ENCODE measurements at regions not wholly inside any gene's neighbourhood (a gene's known extent, or its start where the extent isn't known, plus 50 kb on each side); places are given as distances from the start of the nearest gene placed in this dataset.

DNA sequence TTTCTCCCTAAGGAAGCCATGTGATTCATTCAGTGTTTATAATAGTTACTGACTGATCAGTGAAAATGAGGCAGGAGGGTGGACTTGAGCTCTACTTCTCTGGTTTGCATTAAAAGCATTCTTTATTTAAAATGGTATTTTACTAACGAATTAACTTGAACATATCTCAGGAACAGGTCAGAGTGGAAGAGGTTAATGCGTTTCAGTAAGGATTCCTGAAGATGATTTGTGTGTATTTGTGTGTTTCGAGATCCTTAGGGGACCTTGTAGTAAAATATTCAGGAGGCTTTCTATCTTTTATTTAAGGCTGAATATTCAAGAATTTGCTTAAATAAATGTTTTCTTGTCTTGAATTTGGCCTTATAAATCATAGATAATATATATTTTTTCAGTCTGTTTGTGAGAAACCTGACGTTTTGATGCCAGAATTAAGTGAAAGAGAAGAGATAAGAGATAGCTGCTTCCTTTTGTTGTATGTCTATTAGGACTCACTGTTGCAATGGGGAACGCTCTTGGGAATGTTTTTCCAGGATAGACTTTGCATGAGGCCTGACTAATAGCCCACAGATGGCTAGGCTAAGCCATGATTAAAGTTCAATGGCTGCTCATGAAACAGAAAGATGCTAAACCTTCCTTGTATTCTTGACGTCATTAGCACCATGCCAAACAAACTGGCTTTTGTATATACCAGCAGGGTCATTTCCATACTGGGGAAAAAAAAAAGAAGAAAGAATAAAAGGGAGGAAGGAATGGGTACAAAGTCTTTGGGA is 93.8 kb upstream of the MTPN start:
- TF ChIP-seq SP1 (IDR thresholded peaks at IDR 0.05): no peak
- TF ChIP-seq HDGF (IDR thresholded peaks at IDR 0.05; ENCODE audit: borderline replicate concordance): no peak
- no peak for TF ChIP-seq ELF4 (IDR thresholded peaks at IDR 0.05)

Measured in HEK293T (cell line).